ENCODE measurements at regions not wholly inside any gene's neighbourhood (a gene's known extent, or its start where the extent isn't known, plus 50 kb on each side); places are given as distances from the start of the nearest gene placed in this dataset.

DNA sequence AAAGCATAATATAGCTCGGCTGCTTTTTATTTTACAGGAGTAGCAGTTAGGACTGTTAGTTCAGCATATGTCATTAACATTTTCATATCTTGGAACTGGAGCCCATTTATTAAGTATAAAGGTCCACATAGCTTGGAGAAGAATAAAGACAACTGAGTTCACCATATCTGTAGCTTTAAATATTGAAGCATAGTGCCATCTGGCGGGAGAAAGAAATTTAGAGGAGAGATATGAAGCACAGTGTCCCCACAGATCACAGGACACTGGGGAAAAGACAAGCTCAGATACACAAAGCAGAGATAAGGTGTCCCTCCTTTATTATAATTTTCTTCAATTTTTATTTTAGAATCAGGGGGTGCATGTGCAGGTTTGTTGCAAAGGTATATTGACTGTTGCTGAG, 104.7 kb upstream of the FREM2 start:
- no peak overlapping the region for H3K4me3 ChIP-seq
- no peak overlapping the region for H3K4me2 ChIP-seq (ENCODE audit: control insufficient read depth, insufficient read depth)
- no peaks in the 10 kb centered on the region for H3K79me2 ChIP-seq (ENCODE audit: control insufficient read depth, insufficient read depth, low read length)
- in situ Hi-C loops (cut with MboI) (no loop called here), intact Hi-C loops (cut with micrococcal nuclease; ENCODE audit: unreplicated experiment) (loop anchor here (2.0 to 10.0 kb wide), 3 partner anchors 290 to 1507 kb away; no protein-coding TSS in a partner anchor)
- H2AFZ ChIP-seq (ENCODE audit: control insufficient read depth, low read depth, low read length), result no peak overlapping the region
- DNase-seq (ENCODE audit: low read depth, low spot score) (no peak), FAIRE-seq (no peak), ATAC-seq (peak; percentile 85)
- no peak overlapping the region for H3K9ac ChIP-seq (ENCODE audit: control insufficient read depth, insufficient read depth, low read length)
- H3K4me1 ChIP-seq (ENCODE audit: control insufficient read depth, insufficient read depth, low read length), result no peaks in the 10 kb centered on the region
- no peak for TF ChIP-seq FOXK2 (IDR thresholded peaks at IDR 0.05)
- TF ChIP-seq, protein P1, sequence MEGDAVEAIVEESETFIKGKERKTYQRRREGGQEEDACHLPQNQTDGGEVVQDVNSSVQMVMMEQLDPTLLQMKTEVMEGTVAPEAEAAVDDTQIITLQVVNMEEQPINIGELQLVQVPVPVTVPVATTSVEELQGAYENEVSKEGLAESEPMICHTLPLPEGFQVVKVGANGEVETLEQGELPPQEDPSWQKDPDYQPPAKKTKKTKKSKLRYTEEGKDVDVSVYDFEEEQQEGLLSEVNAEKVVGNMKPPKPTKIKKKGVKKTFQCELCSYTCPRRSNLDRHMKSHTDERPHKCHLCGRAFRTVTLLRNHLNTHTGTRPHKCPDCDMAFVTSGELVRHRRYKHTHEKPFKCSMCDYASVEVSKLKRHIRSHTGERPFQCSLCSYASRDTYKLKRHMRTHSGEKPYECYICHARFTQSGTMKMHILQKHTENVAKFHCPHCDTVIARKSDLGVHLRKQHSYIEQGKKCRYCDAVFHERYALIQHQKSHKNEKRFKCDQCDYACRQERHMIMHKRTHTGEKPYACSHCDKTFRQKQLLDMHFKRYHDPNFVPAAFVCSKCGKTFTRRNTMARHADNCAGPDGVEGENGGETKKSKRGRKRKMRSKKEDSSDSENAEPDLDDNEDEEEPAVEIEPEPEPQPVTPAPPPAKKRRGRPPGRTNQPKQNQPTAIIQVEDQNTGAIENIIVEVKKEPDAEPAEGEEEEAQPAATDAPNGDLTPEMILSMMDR (IDR thresholded peaks at IDR 0.05 in 2 of 3, conservative IDR thresholded peaks at IDR 0.05 in 1 of 3; ENCODE audit: control insufficient read depth in 2 of 3, extremely low read depth in 1 of 3, insufficient read depth in 1 of 3, low read depth in 3 of 3, low read length in 3 of 3), result peak; percentile 17 to 53 (median 29); a peak in 4 of 6 replicates
- TF ChIP-seq KAT2A (conservative IDR thresholded peaks at IDR 0.05; ENCODE audit: control insufficient read depth, low read depth, low read length), result no peak
- TF ChIP-seq, protein P2, sequence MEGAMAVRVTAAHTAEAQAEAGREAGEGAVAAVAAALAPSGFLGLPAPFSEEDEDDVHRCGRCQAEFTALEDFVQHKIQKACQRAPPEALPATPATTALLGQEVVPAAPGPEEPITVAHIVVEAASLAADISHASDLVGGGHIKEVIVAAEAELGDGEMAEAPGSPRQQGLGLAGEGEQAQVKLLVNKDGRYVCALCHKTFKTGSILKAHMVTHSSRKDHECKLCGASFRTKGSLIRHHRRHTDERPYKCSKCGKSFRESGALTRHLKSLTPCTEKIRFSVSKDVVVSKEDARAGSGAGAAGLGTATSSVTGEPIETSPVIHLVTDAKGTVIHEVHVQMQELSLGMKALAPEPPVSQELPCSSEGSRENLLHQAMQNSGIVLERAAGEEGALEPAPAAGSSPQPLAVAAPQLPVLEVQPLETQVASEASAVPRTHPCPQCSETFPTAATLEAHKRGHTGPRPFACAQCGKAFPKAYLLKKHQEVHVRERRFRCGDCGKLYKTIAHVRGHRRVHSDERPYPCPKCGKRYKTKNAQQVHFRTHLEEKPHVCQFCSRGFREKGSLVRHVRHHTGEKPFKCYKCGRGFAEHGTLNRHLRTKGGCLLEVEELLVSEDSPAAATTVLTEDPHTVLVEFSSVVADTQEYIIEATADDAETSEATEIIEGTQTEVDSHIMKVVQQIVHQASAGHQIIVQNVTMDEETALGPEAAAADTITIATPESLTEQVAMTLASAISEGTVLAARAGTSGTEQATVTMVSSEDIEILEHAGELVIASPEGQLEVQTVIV (IDR thresholded peaks at IDR 0.05; ENCODE audit: borderline replicate concordance, partially characterized antibody), result no peak
- TF ChIP-seq SMC3 (IDR thresholded peaks at IDR 0.05; ENCODE audit: borderline replicate concordance, low read length), result peak; percentile 51; the same call in 1 of the 2 replicates
- TF ChIP-seq RAD21 (IDR thresholded peaks at IDR 0.05; ENCODE audit: insufficient read depth, low read depth, low read length), result peak; percentile 66
- ChIA-PET SMC1A (ENCODE audit: uncharacterized antibody, unreplicated experiment) (interaction anchor here (0.7 to 2.1 kb wide), 7 partner anchors 10 to 714 kb away, joined by 3 to 9 read pairs (median 3); partner anchors contain the start of gene UFM1), RAD21 (ENCODE audit: unreplicated experiment) (interaction anchor here (1.0 to 1.4 kb wide), 7 partner anchors 78 to 1515 kb away, joined by 3 read pairs; no protein-coding TSS in a partner anchor), CTCF (interaction anchor here (0.6 to 1.8 kb wide), 19 partner anchors 8 to 1471 kb away, joined by 3 to 9 read pairs (median 3); partner anchors contain the start of genes STOML3 and TRPC4), POLR2A (no interaction called here)
- H3K36me3 ChIP-seq (ENCODE audit: control insufficient read depth in 2 of 2, insufficient read depth in 2 of 2, low read length in 1 of 2), result no peaks in the 10 kb centered on the region
- no peaks in the 10 kb centered on the region for H4K20me1 ChIP-seq (ENCODE audit: control insufficient read depth, insufficient read depth)
- no peak overlapping the region for H3K27ac ChIP-seq (ENCODE audit: control insufficient read depth, insufficient read depth)
- H3K27me3 ChIP-seq (replicated peaks in 1 of 2; ENCODE audit: control insufficient read depth in 2 of 2, insufficient read depth in 2 of 2, low read length in 1 of 2), result no peaks in the 10 kb centered on the region
- H3K9me3 ChIP-seq (replicated peaks; ENCODE audit: control insufficient read depth, insufficient read depth, low read length), result no peaks in the 10 kb centered on the region
- WGBS (ENCODE audit: insufficient coverage, insufficient replicate concordance, low lambda C conversion rate, missing lambda C conversion rate), result 0% methylated on average over 2 of the region's 2 CpGs
- no TSS peak for BruUV-seq (replicated peaks)

All from GM12878 (cell line).